Neural progenitor cell (in vitro differentiated cells): ENCODE measurements at regions not wholly inside any gene's neighbourhood (a gene's known extent, or its start where the extent isn't known, plus 50 kb on each side); places are given as distances from the start of the nearest gene placed in this dataset.

Experiments used
- EZH2phosphoT487 ChIP-seq: fragments of 200-600 bp; sonication (generic); IDR thresholded peaks from 2 replicates; pipeline ENCODE4 v1.6.1; 2017; ENCODE audit warnings: antibody characterized with exemption
- TF ChIP-seq, protein P1 (sequence below): fragments of 200-600 bp; sonication (generic); IDR thresholded peaks from 2 replicates; pipeline ENCODE4 v1.5.1; 2017; ENCODE audit warnings: antibody characterized with exemption, mild to moderate bottlenecking

DNA sequence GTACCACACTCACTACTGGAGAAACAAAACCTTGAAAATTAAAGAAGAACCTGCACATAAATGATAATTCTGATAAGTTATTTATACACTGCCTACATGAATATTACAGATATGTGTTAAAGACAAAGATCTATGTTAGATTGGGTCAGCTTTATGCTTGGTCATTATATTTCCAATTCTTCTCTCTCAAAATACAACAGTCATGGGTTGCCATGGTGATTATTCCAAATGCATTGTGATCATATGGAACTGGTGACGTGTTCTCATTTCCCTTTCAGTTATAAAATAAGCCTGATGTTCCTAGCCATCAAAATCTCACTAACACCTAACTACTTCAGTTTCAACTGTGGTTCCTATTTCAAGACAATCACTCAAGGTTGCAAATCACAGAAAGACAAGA, 1416.4 kb downstream of the UQCRFS1 start:
- TF ChIP-seq, protein P1, sequence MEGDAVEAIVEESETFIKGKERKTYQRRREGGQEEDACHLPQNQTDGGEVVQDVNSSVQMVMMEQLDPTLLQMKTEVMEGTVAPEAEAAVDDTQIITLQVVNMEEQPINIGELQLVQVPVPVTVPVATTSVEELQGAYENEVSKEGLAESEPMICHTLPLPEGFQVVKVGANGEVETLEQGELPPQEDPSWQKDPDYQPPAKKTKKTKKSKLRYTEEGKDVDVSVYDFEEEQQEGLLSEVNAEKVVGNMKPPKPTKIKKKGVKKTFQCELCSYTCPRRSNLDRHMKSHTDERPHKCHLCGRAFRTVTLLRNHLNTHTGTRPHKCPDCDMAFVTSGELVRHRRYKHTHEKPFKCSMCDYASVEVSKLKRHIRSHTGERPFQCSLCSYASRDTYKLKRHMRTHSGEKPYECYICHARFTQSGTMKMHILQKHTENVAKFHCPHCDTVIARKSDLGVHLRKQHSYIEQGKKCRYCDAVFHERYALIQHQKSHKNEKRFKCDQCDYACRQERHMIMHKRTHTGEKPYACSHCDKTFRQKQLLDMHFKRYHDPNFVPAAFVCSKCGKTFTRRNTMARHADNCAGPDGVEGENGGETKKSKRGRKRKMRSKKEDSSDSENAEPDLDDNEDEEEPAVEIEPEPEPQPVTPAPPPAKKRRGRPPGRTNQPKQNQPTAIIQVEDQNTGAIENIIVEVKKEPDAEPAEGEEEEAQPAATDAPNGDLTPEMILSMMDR: no peak
- no peak for TF ChIP-seq EZH2phosphoT487
